Left lung (tissue), 4 donors: ENCODE measurements at regions not wholly inside any gene's neighbourhood (a gene's known extent, or its start where the extent isn't known, plus 50 kb on each side); places are given as distances from the start of the nearest gene placed in this dataset.

ENCODE experiments used
- ATAC-seq: fragments of 200-7000 bp; cut with Tn5 transposase; one replicate; pipeline ENCODE4 v1.9.1; 2020; ENCODE audit warnings: moderate library complexity
- DNase-seq, 4 donors: peaks; one replicate each; pipeline ENCODE4 v3.0.0-alpha.2; 2013 to 2020
- H3K27ac ChIP-seq, 2 donors: fragments of 200-600 bp; sonication (generic) in 1 of 2; one replicate each; pipeline versions ENCODE4 v1.5.0 to v1.8.0; 2020 to 2021
- H3K27me3 ChIP-seq, 2 donors: fragments of 200-600 bp; sonication (generic) in 1 of 2; one replicate each; pipeline versions ENCODE4 v1.5.0 to v1.8.0; 2020 to 2021
- H3K36me3 ChIP-seq, 2 donors: fragments of 200-600 bp; sonication (generic) in 1 of 2; one replicate each; pipeline versions ENCODE4 v1.5.0 to v1.8.0; 2020 to 2021
- H3K4me1 ChIP-seq, 2 donors: fragments of 200-600 bp; one replicate each; pipeline ENCODE4 v1.8.0; 2021
- H3K4me3 ChIP-seq, 2 donors: fragments of 200-600 bp; sonication (generic) in 1 of 2; one replicate each; pipeline versions ENCODE4 v1.5.0 to v1.8.0; 2020 to 2021; ENCODE audit warnings: mild to moderate bottlenecking in 1 of 2
- H3K9me3 ChIP-seq, 2 donors: fragments of 200-600 bp; sonication (generic) in 1 of 2; one replicate each; pipeline versions ENCODE4 v1.5.0 to v1.8.0; 2020 to 2021
- CTCF ChIP-seq, 2 donors: fragments of 200-600 bp; sonication (generic) in 1 of 2; IDR thresholded peaks; one replicate each; pipeline versions ENCODE4 v1.5.0 to v1.8.0; 2021; ENCODE audit warnings: antibody characterized with exemption in 2 of 2
- intact Hi-C, 2 donors: fragments of 100-400 bp; cut with DNase I; formaldehyde crosslinking; loops; one replicate each; pipeline versions ENCODE4 v1.11.2 to v1.14.2; 2022
- donor health status: DM: no; HTN: yes; CAD: no.
- donor health status: DM: no; HTN: no; CAD: no.

GRCh38 chr12:97899956-97900355, 437.4 kb downstream of the RMST start:
- Histone ChIP-seq H3K4me1 (no peaks in the 10 kb centered on the region), H3K4me3 (no peak overlapping the region), H3K9me3 (peaks cover 0 to 4% of the 10 kb centered on the region in 2 donors), H3K27me3 (no peaks in the 10 kb centered on the region), H3K36me3 (no peaks in the 10 kb centered on the region), H3K27ac (no peak overlapping the region)
- intact Hi-C loops: no loop called here
- ATAC-seq (no peak), DNase-seq (no peak)
- TF ChIP-seq CTCF (IDR thresholded peaks at IDR 0.05): no peak

- intact Hi-C loops: no loop called here
- no peak for TF ChIP-seq CTCF (IDR thresholded peaks at IDR 0.05)
- DNase-seq (no peak), ATAC-seq (no peak)
- Histone ChIP-seq H3K27me3 (no peaks in the 10 kb centered on the region), H3K27ac (no peak overlapping the region), H3K9me3 (no peaks in the 10 kb centered on the region), H3K36me3 (no peaks in the 10 kb centered on the region), H3K4me3 (no peak overlapping the region), H3K4me1 (no peaks in the 10 kb centered on the region)
These were observed 440.8 kb downstream of the RMST start for GRCh38 chr12:97903356-97903755.

GRCh38 chr12:97907504-97907903, 444.9 kb downstream of the RMST start:
- intact Hi-C loops: no loop called here
- no peak for ATAC-seq

GRCh38 chr12:97910559-97910958, 448.0 kb downstream of the RMST start:
- no peaks in the 10 kb centered on the region for H3K36me3 ChIP-seq
- H3K4me3 ChIP-seq: no peak overlapping the region
- no peaks in the 10 kb centered on the region for H3K4me1 ChIP-seq
- H3K9me3 ChIP-seq: no peaks in the 10 kb centered on the region
- ATAC-seq (no peak), DNase-seq (no peak)
- no peaks in the 10 kb centered on the region for H3K27me3 ChIP-seq
- intact Hi-C loops: no loop called here
- no peak for TF ChIP-seq CTCF (IDR thresholded peaks at IDR 0.05)
- H3K27ac ChIP-seq: no peak overlapping the region

More at GRCh38 chr12:97907504-97907903, 444.9 kb downstream of the RMST start:
- no peak for DNase-seq
- Histone ChIP-seq H3K27ac (no peak overlapping the region), H3K27me3 (no peaks in the 10 kb centered on the region), H3K4me3 (no peak overlapping the region), H3K4me1 (no peaks in the 10 kb centered on the region), H3K36me3 (no peaks in the 10 kb centered on the region), H3K9me3 (no peaks in the 10 kb centered on the region)
- no peak for TF ChIP-seq CTCF (IDR thresholded peaks at IDR 0.05)

- Histone ChIP-seq H3K4me3 (no peak overlapping the region), H3K9me3 (no peaks in the 10 kb centered on the region), H3K27ac (no peak overlapping the region), H3K36me3 (no peaks in the 10 kb centered on the region), H3K27me3 (no peaks in the 10 kb centered on the region), H3K4me1 (no peaks in the 10 kb centered on the region)
- ATAC-seq: no peak
- TF ChIP-seq CTCF (IDR thresholded peaks at IDR 0.05): no peak
- DNase-seq: no peak
- intact Hi-C loops: no loop called here
These were observed 450.3 kb downstream of the RMST start for GRCh38 chr12:97912943-97913342.
